T-helper 22 cell (primary cell): ENCODE measurements at regions not wholly inside any gene's neighbourhood (a gene's known extent, or its start where the extent isn't known, plus 50 kb on each side); places are given as distances from the start of the nearest gene placed in this dataset.
"Not testable (repeated sequence)": the region's sequence is repeated elsewhere in the genome, so short reads cannot be mapped to it uniquely, and the experiment has no call there.

ENCODE experiments used
- DNase-seq: peaks from one replicate; pipeline ENCODE4 v3.0.0-alpha.2; 2020; ENCODE audit warnings: low read depth

- DNase-seq, result not testable (repeated sequence)
These were observed 129.2 kb upstream of the STK26 start for GRCh38 chrX:131893857-131894256.

- DNase-seq, result no peak
These were observed 128.1 kb upstream of the STK26 start for GRCh38 chrX:131894995-131895394.

- DNase-seq, result no peak
These were observed 127.3 kb upstream of the STK26 start for GRCh38 chrX:131895807-131896206.

- no peak for DNase-seq
These were observed 121.6 kb upstream of the STK26 start for GRCh38 chrX:131901546-131901945.

- no peak for DNase-seq
These were observed 115.4 kb upstream of the STK26 start for GRCh38 chrX:131907488-131908314.

GRCh38 chrX:131910586-131910985 lies 112.5 kb upstream of the STK26 start:
- DNase-seq, result no peak

DNA sequence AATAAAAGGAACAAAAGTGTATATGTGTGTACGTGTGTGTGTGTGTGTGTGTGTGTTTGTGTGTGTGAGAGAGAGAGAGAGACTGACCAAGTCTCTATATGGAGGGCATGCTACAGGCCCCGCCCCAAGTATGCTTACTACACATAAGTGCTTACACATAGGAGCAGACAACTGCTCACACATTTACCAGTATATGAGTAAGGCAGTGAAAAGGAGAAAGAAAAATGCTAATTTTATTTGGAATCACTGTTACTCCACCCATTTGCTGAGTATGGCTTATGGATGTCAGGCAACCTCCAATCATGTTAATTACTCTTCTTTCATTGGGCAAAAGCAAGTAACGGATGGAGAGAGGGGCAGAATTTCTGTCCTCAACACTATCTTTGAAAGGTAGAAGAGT lies 107.6 kb upstream of the STK26 start:
- DNase-seq, result no peak

DNA sequence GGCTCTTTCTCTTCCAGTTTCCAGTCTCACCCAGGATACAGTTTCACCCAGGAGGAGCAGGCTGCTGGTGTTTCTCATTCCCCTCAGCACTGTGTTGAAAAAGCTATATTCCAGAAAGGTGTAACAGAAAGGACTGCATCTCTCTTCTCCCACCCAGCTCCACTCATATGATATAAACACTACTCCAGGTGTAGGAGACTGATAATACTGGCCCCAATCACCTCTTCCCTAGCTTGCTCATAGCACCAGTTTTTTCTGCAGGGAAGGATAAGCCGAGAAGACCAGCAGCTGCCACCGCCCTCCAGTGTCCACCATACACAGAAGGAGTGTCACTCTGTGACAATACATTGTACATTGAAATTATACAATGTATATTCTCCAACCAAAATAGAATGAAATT lies 105.5 kb upstream of the STK26 start:
- DNase-seq, result no peak

DNA sequence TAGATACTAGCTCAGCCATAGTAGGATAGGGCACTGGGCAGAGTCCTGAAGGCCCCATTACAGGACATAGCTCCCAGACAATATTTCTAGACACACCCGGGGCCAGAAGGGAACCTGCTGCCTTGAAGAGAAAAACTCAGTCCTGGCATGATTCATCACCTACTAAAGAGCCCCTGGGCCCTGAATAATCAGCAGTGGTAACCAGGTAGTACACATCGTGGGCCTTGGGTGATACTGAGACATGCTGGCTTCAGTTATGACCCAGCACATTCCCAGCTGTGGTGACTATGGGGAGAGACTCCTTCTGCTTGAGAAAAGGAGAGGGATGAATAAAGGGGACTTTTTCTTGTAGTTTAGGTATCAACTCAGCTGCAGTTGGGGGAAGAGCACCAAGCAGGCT lies 104.3 kb upstream of the STK26 start:
- DNase-seq, result no peak

DNA sequence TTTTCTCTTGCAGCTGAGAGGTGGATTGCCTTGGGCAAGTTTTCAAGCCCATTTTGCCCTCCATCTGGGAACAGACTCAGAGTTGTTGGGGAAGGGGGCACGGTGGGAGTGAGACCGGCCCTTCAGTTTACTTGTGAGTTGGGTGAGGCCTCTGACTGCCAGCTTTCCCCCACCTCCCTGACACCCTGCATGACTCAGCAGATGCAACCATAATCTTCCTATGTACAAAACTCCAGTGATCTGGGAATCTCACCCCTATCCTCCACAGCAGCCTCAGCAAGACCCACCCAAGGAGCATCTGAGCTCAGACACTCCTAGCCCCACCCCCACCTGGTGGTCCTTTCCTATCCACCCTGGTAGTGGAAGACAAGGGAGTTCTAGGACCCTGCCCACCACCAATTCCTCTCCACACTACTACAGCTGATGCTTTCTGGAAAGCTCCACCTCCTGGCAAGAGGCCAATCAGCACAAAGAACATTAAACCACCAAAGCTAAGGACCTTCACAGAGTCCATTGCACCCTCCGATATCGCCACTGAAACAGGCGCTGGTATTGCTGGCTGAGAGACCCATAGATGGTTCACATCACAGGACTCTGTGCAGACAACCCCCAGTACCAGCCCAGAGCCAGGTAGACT lies 99.4 kb upstream of the STK26 start:
- DNase-seq, result no peak

- no peak for DNase-seq
These were observed 84.4 kb upstream of the STK26 start for GRCh38 chrX:131938749-131939148.

GRCh38 chrX:131942034-131942433 lies 81.1 kb upstream of the STK26 start:
- DNase-seq, result no peak

GRCh38 chrX:131944936-131945902 lies 77.9 kb upstream of the STK26 start:
- no peak for DNase-seq

- no peak for DNase-seq
These were observed 71.9 kb upstream of the STK26 start for GRCh38 chrX:131951166-131951565.

DNA sequence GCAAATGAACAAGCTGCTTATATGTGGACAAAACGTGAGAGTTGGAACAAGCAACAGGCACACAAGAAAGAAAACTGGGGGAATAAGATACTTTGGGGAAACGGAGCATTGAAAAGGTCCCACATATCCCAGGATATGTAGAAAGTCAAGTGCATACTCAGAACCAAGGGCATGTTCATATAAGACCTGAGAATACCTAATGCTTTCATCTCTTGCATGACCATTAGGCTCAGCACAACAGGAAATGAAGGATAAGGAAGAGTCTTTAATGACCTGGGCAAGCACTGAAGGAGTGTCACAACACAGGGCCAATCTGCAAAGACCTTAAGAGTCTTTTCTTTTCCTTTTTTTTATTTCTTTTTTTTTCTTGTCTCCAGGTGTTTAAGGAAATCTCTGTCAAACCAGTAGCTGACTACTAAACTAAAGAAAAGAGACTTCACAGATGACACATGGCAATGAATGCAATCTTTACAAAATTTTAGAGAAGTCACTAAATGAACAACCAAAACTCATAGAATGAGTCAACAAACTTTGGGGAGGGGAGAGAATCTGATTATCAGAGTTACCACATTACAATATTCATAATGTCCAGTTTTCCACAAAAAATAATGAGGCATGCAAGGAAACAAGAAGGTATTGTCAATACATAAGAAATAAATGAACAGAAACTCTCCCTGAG lies 67.9 kb upstream of the STK26 start:
- DNase-seq, result no peak

GRCh38 chrX:131958724-131959123 lies 64.4 kb upstream of the STK26 start:
- no peak for DNase-seq

DNA sequence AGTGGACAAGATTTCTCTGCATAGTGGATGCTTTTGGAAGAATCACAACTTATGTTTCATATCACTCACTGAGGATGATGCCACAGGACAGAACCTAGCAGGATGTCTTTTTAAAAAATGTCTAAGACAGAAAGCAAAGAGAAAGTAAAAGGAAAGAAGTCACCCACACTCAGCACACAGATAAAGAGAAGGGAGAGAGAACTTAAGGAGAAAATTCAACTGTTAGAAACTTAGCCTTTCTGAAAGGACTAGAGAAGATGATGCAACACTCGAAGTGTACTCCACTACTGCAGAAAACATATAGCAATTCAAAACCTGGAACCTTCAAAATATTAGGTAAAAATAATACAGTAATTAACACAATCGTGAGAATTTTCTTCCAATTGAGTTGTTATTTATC lies 52.8 kb upstream of the STK26 start:
- DNase-seq, result no peak
